HFFc6 (cell line): ENCODE measurements at regions not wholly inside any gene's neighbourhood (a gene's known extent, or its start where the extent isn't known, plus 50 kb on each side); places are given as distances from the start of the nearest gene placed in this dataset.

Source experiments
- DNase-seq: peaks from one replicate; pipeline ENCODE4 v3.0.0-alpha.2; 2018
- H3K27ac Mint-ChIP-seq: 2 replicates; pipeline ENCODE4 v1.8.0; 2020; ENCODE audit warnings: mild to moderate bottlenecking, mixed read lengths
- H3K27me3 Mint-ChIP-seq: 2 replicates; pipeline ENCODE4 v1.8.0; 2021; ENCODE audit warnings: mild to moderate bottlenecking, moderate library complexity, mixed read lengths; ENCODE audit not compliant: insufficient read depth
- H3K36me3 Mint-ChIP-seq: 2 replicates; pipeline ENCODE4 v1.8.0; 2021; ENCODE audit warnings: low read depth, mixed read lengths
- H3K4me1 Mint-ChIP-seq: 2 replicates; pipeline ENCODE4 v1.8.0; 2020; ENCODE audit warnings: low read depth, mixed read lengths
- H3K4me3 Mint-ChIP-seq: 2 replicates; pipeline ENCODE4 v1.8.0; 2020; ENCODE audit warnings: mild to moderate bottlenecking, moderate library complexity, mixed read lengths
- H3K9me3 Mint-ChIP-seq: 2 replicates; pipeline ENCODE4 v1.8.0; 2020; ENCODE audit warnings: mild to moderate bottlenecking, mixed read lengths
- CTCF ChIP-seq: fragments of 200-600 bp; sonication (generic); IDR thresholded peaks from 2 replicates; pipeline ENCODE4 v1.5.0; 2021; ENCODE audit warnings: antibody characterized with exemption, mild to moderate bottlenecking

GRCh38 chr13:60969656-60970055, 446.0 kb downstream of the PCDH20 start:
- Mint-ChIP-seq H3K27ac (no peak overlapping the region), H3K9me3 (peaks cover 18% of the 10 kb centered on the region), H3K4me3 (no peak overlapping the region), H3K4me1 (no peaks in the 10 kb centered on the region), H3K36me3 (no peaks in the 10 kb centered on the region), H3K27me3 (no peaks in the 10 kb centered on the region)
- DNase-seq, result no peak
- TF ChIP-seq CTCF, result no peak

- H3K4me1 Mint-ChIP-seq, result no peaks in the 10 kb centered on the region
- no peak for TF ChIP-seq CTCF
Measured at GRCh38 chr13:60959427-60959826, 456.2 kb downstream of the PCDH20 start.

GRCh38 chr13:60957816-60958215, 457.8 kb downstream of the PCDH20 start:
- TF ChIP-seq CTCF, result no peak
- H3K36me3 Mint-ChIP-seq, result no peaks in the 10 kb centered on the region
- no peaks in the 10 kb centered on the region for H3K27me3 Mint-ChIP-seq
- H3K4me3 Mint-ChIP-seq, result no peak overlapping the region
- DNase-seq, result no peak
- H3K4me1 Mint-ChIP-seq, result no peaks in the 10 kb centered on the region
- H3K9me3 Mint-ChIP-seq, result peaks cover 14% of the 10 kb centered on the region
- H3K27ac Mint-ChIP-seq, result no peak overlapping the region

More at GRCh38 chr13:60959427-60959826, 456.2 kb downstream of the PCDH20 start:
- Mint-ChIP-seq H3K9me3 (peaks cover 19% of the 10 kb centered on the region), H3K27ac (no peak overlapping the region), H3K27me3 (no peaks in the 10 kb centered on the region), H3K36me3 (no peaks in the 10 kb centered on the region), H3K4me3 (no peak overlapping the region)
- no peak for DNase-seq

- no peak for DNase-seq
- no peak overlapping the region for H3K27ac Mint-ChIP-seq
- H3K27me3 Mint-ChIP-seq, result no peaks in the 10 kb centered on the region
- TF ChIP-seq CTCF, result no peak
- peaks cover 39% of the 10 kb centered on the region for H3K9me3 Mint-ChIP-seq
- H3K4me3 Mint-ChIP-seq, result no peak overlapping the region
- H3K36me3 Mint-ChIP-seq, result no peaks in the 10 kb centered on the region
- no peaks in the 10 kb centered on the region for H3K4me1 Mint-ChIP-seq
Measured at GRCh38 chr13:60945396-60945795, 470.3 kb downstream of the PCDH20 start.

GRCh38 chr13:60944863-60945262, 470.8 kb downstream of the PCDH20 start:
- Mint-ChIP-seq H3K4me1 (no peaks in the 10 kb centered on the region), H3K27ac (no peak overlapping the region), H3K36me3 (no peaks in the 10 kb centered on the region), H3K27me3 (no peaks in the 10 kb centered on the region), H3K9me3 (peaks cover 43% of the 10 kb centered on the region), H3K4me3 (no peak overlapping the region)
- no peak for DNase-seq
- no peak for TF ChIP-seq CTCF

GRCh38 chr13:60944016-60944415, 471.6 kb downstream of the PCDH20 start:
- Mint-ChIP-seq H3K27me3 (no peaks in the 10 kb centered on the region), H3K4me1 (no peaks in the 10 kb centered on the region), H3K4me3 (no peak overlapping the region), H3K9me3 (peaks cover 43% of the 10 kb centered on the region), H3K36me3 (no peaks in the 10 kb centered on the region), H3K27ac (no peak overlapping the region)
- no peak for TF ChIP-seq CTCF
- no peak for DNase-seq
